ENCODE measurements at regions not wholly inside any gene's neighbourhood (a gene's known extent, or its start where the extent isn't known, plus 50 kb on each side); places are given as distances from the start of the nearest gene placed in this dataset.

DNA sequence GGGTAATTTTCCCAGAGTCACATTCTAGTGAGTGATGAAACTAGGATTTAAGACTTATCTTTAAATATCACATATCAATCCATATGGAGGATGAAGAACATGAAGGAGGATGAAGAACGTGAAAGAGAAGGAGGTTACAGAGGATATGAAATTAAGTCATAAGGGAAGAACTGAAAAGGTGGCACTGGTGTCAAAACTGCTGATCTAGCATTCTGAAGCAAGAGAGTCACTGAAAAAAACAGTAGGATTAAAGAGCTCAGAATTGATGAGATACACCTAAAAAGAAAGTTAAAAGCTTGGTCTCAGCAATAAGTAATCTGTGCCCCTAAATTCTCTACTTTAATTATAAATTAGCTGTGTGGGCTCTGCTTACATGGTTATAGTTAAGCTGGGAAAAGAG, 156.5 kb downstream of the KCTD12 start:
- WGBS, result 71% methylated on average over 1 of the region's 1 CpG
- no peaks in the 10 kb centered on the region for H3K27me3 ChIP-seq (ENCODE audit: control insufficient read depth in 4 of 4, insufficient read depth in 4 of 4, low read length in 3 of 4)
- TF ChIP-seq, protein P1, sequence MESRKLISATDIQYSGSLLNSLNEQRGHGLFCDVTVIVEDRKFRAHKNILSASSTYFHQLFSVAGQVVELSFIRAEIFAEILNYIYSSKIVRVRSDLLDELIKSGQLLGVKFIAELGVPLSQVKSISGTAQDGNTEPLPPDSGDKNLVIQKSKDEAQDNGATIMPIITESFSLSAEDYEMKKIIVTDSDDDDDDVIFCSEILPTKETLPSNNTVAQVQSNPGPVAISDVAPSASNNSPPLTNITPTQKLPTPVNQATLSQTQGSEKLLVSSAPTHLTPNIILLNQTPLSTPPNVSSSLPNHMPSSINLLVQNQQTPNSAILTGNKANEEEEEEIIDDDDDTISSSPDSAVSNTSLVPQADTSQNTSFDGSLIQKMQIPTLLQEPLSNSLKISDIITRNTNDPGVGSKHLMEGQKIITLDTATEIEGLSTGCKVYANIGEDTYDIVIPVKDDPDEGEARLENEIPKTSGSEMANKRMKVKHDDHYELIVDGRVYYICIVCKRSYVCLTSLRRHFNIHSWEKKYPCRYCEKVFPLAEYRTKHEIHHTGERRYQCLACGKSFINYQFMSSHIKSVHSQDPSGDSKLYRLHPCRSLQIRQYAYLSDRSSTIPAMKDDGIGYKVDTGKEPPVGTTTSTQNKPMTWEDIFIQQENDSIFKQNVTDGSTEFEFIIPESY (IDR thresholded peaks at IDR 0.05), result no peak
- no peak for TF ChIP-seq RAD21 (IDR thresholded peaks at IDR 0.05)
- H3K4me1 ChIP-seq (ENCODE audit: control insufficient read depth in 4 of 4, insufficient read depth in 4 of 4, low read length in 3 of 4), result no peaks in the 10 kb centered on the region
- no peak overlapping the region for H3K27ac ChIP-seq (ENCODE audit: low read depth in 1 of 2, low read length in 2 of 2)
- no peak for DNase-seq (ENCODE audit: low spot score)
- H3K9me3 ChIP-seq (ENCODE audit: control insufficient read depth in 4 of 4, low read length in 3 of 4), result no peaks in the 10 kb centered on the region
- no peak overlapping the region for H3K4me3 ChIP-seq (ENCODE audit: low read depth in 1 of 3, low read length in 3 of 3)
- no peaks in the 10 kb centered on the region for H3K36me3 ChIP-seq (ENCODE audit: control insufficient read depth in 4 of 4, insufficient read depth in 3 of 4, low read depth in 1 of 4, low read length in 3 of 4)
- H3K9ac ChIP-seq (ENCODE audit: low read depth in 1 of 2, low read length in 2 of 2), result no peak overlapping the region

DNA sequence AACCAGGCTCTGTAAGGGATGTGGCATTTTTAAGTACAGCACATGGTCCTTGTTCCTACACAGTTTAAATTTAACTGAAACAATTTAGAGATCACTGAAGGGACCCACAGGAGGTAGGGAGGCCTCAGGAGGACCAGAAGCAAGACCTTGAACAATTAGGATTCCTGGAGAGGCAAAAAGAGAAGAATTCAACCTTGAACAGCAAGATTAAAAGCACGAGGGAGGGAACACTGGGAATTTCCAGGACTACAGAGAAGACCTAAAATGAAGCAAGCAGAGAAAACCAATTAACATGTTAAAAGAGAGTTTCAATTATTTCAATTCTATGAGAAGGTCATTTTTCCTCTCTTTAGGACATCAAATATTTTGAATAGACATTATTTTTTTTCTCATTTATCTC, 160.3 kb downstream of the KCTD12 start:
- no peak for DNase-seq (ENCODE audit: low spot score)
- TF ChIP-seq TAF1 (conservative IDR thresholded peaks at IDR 0.05) (no peak), HNF4A (conservative IDR thresholded peaks at IDR 0.05) (no peak), SP1 (IDR thresholded peaks at IDR 0.05) (no peak), NR2F2 (IDR thresholded peaks at IDR 0.05) (no peak)
- TF ChIP-seq, protein P2, sequence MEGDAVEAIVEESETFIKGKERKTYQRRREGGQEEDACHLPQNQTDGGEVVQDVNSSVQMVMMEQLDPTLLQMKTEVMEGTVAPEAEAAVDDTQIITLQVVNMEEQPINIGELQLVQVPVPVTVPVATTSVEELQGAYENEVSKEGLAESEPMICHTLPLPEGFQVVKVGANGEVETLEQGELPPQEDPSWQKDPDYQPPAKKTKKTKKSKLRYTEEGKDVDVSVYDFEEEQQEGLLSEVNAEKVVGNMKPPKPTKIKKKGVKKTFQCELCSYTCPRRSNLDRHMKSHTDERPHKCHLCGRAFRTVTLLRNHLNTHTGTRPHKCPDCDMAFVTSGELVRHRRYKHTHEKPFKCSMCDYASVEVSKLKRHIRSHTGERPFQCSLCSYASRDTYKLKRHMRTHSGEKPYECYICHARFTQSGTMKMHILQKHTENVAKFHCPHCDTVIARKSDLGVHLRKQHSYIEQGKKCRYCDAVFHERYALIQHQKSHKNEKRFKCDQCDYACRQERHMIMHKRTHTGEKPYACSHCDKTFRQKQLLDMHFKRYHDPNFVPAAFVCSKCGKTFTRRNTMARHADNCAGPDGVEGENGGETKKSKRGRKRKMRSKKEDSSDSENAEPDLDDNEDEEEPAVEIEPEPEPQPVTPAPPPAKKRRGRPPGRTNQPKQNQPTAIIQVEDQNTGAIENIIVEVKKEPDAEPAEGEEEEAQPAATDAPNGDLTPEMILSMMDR (IDR thresholded peaks at IDR 0.05; ENCODE audit: low read depth, low read length, missing input control), result no peak
- no peaks in the 10 kb centered on the region for H3K27me3 ChIP-seq (ENCODE audit: control insufficient read depth in 4 of 4, insufficient read depth in 4 of 4, low read length in 3 of 4)
- no peaks in the 10 kb centered on the region for H3K9me3 ChIP-seq (ENCODE audit: control insufficient read depth in 4 of 4, low read length in 3 of 4)
- H3K36me3 ChIP-seq (ENCODE audit: control insufficient read depth in 4 of 4, insufficient read depth in 3 of 4, low read depth in 1 of 4, low read length in 3 of 4), result no peaks in the 10 kb centered on the region
- H3K27ac ChIP-seq (ENCODE audit: low read depth in 1 of 2, low read length in 2 of 2), result no peak overlapping the region
- H3K9ac ChIP-seq (ENCODE audit: low read depth in 1 of 2, low read length in 2 of 2), result no peak overlapping the region
- no peak overlapping the region for H3K4me3 ChIP-seq (ENCODE audit: low read depth in 1 of 3, low read length in 3 of 3)
- 34% methylated on average over 1 of the region's 1 CpG for WGBS
- H3K4me1 ChIP-seq (ENCODE audit: control insufficient read depth in 4 of 4, insufficient read depth in 4 of 4, low read length in 3 of 4), result no peaks in the 10 kb centered on the region

- Histone ChIP-seq H3K4me3 (ENCODE audit: low read depth in 1 of 3, low read length in 3 of 3) (no peak overlapping the region), H3K27me3 (ENCODE audit: control insufficient read depth in 4 of 4, insufficient read depth in 4 of 4, low read length in 3 of 4) (no peaks in the 10 kb centered on the region), H3K27ac (ENCODE audit: low read depth in 1 of 2, low read length in 2 of 2) (no peak overlapping the region), H3K9ac (ENCODE audit: low read depth in 1 of 2, low read length in 2 of 2) (no peak overlapping the region), H3K36me3 (ENCODE audit: control insufficient read depth in 4 of 4, insufficient read depth in 3 of 4, low read depth in 1 of 4, low read length in 3 of 4) (no peaks in the 10 kb centered on the region), H3K9me3 (ENCODE audit: control insufficient read depth in 4 of 4, low read length in 3 of 4) (no peaks in the 10 kb centered on the region), H3K4me1 (ENCODE audit: control insufficient read depth in 4 of 4, insufficient read depth in 4 of 4, low read length in 3 of 4) (no peaks in the 10 kb centered on the region)
- DNase-seq (ENCODE audit: low spot score), result no peak
- WGBS, result 2% methylated on average over 1 of the region's 1 CpG
- no peak for TF ChIP-seq ATF3 (IDR thresholded peaks at IDR 0.05)
- no peak for TF ChIP-seq FOXA2 (IDR thresholded peaks at IDR 0.05)
- no peak for TF ChIP-seq TAF1 (conservative IDR thresholded peaks at IDR 0.05)
- TF ChIP-seq GABPA (IDR thresholded peaks at IDR 0.05 in 1 of 2, conservative IDR thresholded peaks at IDR 0.05 in 1 of 2), result no peak
- no peak for TF ChIP-seq EGR1 (IDR thresholded peaks at IDR 0.05; ENCODE audit: low read depth in 2 of 2)
- TF ChIP-seq, protein P3, sequence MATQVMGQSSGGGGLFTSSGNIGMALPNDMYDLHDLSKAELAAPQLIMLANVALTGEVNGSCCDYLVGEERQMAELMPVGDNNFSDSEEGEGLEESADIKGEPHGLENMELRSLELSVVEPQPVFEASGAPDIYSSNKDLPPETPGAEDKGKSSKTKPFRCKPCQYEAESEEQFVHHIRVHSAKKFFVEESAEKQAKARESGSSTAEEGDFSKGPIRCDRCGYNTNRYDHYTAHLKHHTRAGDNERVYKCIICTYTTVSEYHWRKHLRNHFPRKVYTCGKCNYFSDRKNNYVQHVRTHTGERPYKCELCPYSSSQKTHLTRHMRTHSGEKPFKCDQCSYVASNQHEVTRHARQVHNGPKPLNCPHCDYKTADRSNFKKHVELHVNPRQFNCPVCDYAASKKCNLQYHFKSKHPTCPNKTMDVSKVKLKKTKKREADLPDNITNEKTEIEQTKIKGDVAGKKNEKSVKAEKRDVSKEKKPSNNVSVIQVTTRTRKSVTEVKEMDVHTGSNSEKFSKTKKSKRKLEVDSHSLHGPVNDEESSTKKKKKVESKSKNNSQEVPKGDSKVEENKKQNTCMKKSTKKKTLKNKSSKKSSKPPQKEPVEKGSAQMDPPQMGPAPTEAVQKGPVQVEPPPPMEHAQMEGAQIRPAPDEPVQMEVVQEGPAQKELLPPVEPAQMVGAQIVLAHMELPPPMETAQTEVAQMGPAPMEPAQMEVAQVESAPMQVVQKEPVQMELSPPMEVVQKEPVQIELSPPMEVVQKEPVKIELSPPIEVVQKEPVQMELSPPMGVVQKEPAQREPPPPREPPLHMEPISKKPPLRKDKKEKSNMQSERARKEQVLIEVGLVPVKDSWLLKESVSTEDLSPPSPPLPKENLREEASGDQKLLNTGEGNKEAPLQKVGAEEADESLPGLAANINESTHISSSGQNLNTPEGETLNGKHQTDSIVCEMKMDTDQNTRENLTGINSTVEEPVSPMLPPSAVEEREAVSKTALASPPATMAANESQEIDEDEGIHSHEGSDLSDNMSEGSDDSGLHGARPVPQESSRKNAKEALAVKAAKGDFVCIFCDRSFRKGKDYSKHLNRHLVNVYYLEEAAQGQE (IDR thresholded peaks at IDR 0.05), result no peak
- TF ChIP-seq JUND (IDR thresholded peaks at IDR 0.05), result no peak
- no peak for TF ChIP-seq YY1 (IDR thresholded peaks at IDR 0.05)
- no peak for TF ChIP-seq NR2F2 (IDR thresholded peaks at IDR 0.05)
- TF ChIP-seq, protein P4, sequence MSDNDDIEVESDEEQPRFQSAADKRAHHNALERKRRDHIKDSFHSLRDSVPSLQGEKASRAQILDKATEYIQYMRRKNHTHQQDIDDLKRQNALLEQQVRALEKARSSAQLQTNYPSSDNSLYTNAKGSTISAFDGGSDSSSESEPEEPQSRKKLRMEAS (IDR thresholded peaks at IDR 0.05), result no peak
- TF ChIP-seq RAD21 (IDR thresholded peaks at IDR 0.05), result no peak
- no peak for TF ChIP-seq HNF4A (conservative IDR thresholded peaks at IDR 0.05)
- TF ChIP-seq, protein P2 (IDR thresholded peaks at IDR 0.05; ENCODE audit: low read depth, low read length, missing input control), result no peak
- no peak for TF ChIP-seq RXRA (IDR thresholded peaks at IDR 0.05)
- no peak for TF ChIP-seq SP1 (IDR thresholded peaks at IDR 0.05)
- TF ChIP-seq HNF4G (IDR thresholded peaks at IDR 0.05), result no peak
Observed at GRCh38 chr13:76725211-76725610, 161.0 kb downstream of the KCTD12 start.

Data from liver (tissue), 8 donors.